ENCODE measurements at regions not wholly inside any gene's neighbourhood (a gene's known extent, or its start where the extent isn't known, plus 50 kb on each side); places are given as distances from the start of the nearest gene placed in this dataset.
"Not testable (repeated sequence)": the region's sequence is repeated elsewhere in the genome, so short reads cannot be mapped to it uniquely, and the experiment has no call there.

DNA sequence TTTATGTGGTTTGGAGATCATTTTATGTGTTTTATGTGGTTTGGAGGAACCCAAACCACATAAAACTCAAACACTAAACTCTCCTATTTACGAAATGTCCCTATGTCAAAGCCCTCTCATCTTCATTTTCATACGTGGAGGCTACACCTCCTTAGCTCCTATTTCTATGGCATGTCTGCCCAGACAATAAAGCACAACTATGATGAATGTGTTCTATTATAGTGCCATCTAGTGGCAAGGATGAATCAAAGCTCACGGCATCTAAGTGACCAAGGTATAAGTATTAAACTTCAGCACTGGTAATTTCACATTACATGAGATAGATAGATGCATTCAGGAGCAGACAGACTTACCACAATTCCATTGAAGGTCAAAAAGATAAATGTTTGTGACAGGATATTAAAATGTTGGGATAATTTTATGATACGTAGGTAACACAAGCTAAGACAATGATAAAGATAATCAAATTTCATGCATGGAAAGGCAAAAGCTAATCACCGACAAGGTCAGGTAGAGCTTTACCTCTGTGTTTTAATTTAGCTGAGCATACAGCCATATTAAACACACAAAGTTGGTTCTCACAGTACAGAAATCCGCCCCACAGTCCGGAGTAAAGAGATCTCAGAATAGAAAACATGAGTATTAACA is 130.6 kb upstream of the FHIT start:
- peak; percentile 45 for DNase-seq (ENCODE audit: low spot score)

DNA sequence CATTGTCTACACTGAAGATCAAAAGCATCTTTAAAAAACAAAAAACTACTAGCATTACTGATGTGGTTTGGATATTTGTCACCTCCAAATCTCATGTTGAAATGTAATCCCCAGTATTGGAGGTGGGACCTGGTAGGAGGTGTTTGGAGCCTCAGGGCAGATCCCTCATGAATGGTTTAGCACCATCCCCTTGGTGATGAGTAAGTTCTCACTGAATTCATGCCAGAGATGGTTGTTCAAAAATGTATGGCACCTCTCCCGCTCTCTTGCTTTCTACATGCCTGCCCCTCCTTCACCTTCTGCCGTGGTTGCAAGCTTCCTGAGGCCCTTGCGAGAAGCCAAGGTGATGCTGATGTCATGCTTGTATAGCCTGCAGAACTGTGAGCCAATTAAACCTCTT is 136.6 kb upstream of the FHIT start:
- no peak for DNase-seq (ENCODE audit: low spot score)

DNA sequence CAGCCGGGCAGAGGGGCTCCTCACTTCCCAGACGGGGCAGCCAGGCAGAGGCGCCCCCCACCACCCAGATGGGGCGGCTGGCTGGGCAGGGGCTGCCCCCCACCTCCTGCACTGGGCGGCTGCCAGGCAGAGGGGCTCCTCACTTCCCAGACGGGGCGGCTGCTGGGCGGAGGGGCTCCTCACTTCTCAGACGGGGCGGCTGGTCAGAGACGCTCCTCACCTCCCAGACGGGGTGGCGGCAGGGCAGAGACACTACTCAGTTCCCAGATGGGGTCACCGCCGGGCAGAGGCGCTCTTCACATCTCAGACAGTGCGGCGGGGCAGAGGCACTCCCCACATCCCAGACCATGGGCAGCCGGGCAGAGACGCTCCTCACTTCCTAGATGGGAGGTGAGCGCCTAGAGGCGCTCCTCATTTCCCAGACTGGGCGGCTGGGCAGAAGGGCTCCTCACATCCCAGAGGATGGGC is 142.3 kb upstream of the FHIT start:
- not testable (repeated sequence) for DNase-seq (ENCODE audit: low spot score)

DNA sequence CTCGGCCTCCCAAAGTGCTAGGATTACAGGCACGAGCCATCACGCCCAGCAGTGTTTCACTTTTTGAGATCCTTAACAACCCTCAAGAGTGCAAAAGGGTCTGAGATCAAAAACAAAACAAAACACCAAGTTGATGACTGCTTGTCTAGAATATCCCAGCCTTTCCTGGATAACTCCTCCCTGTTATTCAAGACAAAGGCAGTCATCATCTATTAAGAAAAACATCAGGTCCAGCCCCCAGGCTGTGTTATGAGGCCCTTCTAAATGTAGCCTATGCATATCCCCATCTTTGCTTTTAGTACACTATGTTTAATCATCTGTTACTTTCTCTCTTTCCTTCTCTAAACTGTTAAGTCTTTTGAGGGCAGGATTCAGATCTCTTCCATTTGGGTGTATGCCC is 150.1 kb upstream of the FHIT start:
- DNase-seq (ENCODE audit: low spot score) = no peak

DNA sequence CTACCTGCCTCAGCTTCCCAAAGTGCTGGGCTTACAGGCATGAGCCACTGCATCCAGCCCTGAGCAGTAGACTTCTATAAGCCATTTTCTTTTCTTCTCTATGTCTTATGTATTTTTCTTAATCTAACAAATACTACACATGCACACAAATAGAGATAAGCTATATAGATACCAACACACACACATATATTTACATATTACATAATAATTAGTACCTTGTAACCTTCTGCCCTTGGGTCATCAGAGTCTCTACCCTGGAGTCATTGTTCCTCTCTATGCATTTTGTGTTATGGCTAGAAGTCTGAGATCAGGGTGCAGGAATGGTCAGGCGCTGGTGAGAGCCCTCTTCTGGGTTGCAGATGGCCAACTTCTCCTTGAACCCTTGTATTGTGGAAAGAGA is 154.0 kb upstream of the PTPRG start:
- no peak for DNase-seq (ENCODE audit: low spot score)

DNA sequence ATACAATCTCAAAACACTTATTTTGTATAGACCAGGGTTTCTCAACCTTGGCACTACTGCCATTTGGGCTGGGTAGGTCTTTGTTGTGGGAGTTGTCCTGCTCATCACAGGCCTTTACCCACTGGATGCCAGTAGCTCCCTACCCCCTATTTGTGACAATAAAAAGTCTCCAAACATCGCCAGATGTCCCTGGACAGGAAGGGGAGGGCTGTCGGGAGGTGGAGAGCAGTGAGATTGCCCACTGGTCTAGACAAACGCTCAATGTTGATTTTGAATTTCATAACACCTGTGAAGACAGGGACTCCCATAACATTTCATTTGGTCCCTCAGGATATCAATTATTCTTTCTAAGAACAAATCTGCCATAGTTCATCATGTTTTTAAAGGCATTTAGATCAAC is 151.7 kb upstream of the PTPRG start:
- no peak for DNase-seq (ENCODE audit: low spot score)

DNA sequence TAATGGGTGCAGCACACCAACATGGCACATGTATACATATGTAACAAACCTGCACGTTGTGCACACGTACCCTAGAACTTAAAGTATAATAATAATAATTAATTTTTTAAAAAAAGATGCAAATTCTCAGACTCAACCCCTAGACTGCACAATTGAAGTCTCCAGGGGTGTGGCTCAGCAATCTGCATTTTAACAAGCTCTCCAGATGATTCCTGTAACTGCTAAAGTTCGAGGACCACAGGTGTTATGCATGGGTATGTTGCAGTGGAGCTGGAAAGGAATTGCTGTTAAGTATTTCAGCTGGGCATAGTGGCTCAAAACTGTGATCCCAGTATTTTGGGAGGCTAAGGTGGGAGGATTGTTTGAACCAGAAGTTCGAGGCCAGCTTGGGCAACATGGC is 151.0 kb upstream of the PTPRG start:
- not testable (repeated sequence) for DNase-seq (ENCODE audit: low spot score)

DNA sequence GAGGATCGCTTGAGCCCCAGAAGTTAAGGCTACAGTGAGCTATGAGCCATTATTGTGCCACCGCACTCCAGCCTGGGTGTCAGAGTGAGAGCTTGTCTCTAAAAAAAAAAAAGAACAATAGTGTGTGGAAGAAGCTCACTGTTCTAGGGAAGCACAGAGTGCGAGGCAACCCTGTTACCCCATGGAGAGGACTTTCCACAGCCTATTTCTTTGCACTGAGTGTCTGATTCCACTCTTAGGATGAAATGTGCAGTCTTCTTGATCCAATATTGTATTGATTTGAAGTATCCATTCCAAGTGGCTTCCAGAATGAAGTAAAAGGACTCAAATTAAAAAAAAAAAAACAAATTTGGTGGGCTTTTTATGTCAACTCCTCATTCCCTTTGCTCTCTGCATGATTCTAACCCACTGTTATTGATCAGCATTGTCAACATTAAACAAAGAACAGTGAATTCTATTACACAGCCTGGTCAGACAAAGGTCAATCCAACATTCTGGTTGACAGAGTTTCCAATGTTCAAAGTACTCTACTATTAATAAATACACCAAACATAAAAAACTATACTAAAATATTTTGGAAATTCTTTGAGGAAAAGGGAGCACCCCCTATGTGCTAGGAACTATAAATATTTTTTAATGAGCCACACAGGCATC is 150.2 kb upstream of the PTPRG start:
- no peak for DNase-seq (ENCODE audit: low spot score)

DNA sequence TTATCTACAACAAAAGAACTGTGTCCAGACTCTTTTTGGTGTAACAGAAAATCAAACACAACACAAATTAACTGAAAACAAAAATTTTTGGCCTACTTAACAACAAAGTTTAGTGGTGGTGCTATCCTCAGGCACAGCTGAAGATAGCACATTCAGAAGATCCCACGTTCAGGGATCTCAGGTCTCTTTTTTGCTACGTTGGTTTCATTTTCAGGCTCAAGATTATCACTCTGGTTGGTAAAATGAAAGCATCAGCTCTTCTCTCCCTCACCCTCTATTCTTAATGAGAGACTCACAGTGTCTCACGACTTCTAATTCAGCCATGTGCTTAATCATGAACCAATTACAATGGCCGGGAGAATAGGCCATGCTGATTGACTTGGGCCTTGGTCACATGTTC is 146.9 kb upstream of the PTPRG start:
- no peak for DNase-seq (ENCODE audit: low spot score)

DNA sequence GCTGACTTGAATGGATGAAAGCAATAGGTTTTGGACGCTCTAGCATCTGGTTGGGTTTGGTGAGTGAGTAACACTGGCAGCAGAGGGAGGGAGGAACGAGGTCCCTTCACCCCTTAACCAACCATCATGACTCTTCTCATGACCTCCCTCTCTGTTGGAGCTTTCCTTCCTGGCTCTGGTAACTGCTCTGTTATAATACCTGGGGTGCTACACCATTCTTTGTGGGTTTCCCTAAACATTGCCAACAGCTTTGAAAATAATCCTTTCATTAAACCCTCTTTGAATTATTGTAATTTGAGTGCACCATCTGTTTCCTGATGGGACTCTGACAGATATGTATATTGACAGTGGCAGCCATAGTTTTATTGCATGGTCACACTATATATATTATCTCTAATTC is 146.2 kb upstream of the PTPRG start:
- DNase-seq (ENCODE audit: low spot score) = no peak

DNA sequence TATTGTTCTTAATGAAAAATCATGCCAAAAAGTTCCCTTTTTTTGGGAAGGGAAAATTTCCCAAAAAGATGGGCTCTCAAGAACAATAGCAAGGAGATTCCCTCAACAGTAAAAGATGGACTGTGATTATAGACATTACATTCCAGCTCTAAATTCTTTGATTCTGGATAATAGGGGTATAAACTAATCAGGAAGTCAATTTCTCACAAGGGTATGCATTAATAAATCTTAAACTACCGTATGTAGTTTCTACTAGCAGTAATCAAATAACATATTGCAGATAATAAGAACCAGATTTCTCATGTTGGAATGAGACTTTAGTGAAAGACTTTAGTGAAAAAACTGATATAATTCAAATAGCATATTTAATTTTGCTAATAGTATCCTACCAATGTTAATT is 144.8 kb upstream of the PTPRG start:
- no peak for DNase-seq (ENCODE audit: low spot score)

DNA sequence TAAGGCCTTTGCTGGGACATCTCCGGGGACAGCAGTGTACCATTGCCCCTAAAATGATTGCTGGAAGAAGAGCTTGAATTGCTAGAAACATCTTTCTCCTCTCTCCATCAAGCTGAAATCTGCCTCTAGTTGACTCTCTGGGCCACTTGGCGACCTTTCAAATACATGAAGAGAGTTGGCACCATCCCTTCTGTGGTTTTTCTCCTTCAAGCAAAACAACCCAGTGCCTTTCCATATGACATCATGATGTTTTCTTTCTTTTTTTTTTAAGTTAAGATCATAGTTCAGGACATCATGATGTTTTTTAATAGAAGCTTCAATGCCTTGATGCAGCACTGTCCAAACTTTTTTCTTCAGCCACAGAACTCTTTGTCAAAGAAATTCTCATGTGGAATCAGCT is 144.0 kb upstream of the PTPRG start:
- no peak for DNase-seq (ENCODE audit: low spot score)

DNA sequence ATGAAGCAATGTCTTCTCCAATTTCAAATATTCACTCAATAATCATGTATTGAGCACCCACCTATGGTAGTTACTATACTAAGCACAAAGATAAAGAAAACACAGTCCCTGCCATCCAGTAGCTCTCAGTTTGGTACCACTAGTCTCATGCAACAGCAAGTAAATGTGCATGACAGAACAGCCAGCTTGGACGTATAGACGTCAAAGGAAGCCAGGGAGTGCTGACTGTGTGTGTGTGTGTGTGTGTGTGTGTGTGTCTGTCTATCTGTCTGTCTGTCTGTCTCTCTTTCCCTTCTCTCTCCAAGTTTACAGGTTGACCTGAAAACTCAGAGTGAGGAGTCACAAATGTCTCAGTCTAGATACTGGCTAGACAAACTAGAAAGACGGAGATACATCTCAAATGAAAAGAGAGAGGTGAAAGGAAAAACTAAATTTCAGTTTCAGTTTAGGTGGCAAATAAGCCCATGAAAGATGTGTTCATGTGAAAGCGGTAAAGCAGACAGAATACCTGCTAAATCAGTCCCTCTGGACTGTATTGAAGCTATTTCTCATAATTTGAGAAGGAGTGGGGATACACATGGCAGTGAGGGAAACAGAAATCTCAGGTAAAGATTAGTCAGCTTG is 141.1 kb upstream of the PTPRG start:
- no peak for DNase-seq (ENCODE audit: low spot score)

DNA sequence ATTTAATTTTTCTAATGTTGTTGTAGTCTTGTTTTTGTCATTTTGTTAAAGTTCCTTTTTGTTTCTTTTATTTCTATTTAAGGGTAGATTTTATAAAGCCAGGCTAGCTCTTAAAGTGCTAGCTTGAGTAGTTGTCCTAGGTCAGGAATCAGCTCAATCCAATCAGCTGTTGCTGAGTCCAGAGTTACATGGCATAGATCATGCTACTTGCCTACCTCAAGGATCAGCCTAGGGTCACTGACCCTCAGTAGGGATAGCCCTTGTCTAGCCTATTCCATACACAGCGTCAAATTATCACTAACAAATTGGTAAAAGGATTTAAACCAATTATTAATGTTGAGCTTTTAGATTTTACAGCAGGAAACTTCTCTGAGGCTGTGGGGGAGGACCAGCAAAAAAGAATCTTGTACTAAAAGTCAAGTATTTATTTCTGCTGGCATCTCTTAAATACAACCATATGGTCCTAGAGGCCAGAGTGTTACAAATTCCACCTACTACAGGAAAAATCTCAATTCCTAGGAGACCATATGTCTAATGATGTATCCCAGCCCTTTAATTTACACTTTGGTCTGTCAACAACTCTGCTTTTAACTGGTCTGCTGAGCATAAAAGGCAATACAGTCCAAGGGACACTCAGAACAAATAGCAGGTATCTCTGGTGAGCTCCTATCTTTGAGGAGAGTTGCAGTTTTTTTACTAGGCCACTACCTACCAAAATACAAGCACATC is 138.3 kb upstream of the PTPRG start:
- DNase-seq (ENCODE audit: low spot score) = no peak

DNA sequence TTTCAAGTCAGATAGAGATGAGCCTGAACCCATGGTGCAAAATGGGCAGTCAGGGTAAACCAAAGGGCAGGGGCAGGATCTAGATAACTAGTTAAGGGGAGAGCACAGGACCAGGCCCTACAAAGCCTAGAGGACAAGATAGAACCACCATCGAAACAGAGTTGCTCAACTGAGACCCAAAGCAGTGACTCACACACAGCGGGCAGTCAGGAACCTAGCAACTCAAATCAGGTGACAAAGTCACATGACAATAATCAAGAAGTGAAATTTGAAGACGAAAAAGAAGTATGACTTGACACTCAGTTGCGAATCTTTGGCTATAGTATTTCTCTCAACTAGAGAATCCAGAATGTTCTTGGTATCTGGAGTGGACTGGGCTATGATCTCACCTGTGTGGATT is 136.0 kb upstream of the PTPRG start:
- no peak for DNase-seq (ENCODE audit: low spot score)

DNA sequence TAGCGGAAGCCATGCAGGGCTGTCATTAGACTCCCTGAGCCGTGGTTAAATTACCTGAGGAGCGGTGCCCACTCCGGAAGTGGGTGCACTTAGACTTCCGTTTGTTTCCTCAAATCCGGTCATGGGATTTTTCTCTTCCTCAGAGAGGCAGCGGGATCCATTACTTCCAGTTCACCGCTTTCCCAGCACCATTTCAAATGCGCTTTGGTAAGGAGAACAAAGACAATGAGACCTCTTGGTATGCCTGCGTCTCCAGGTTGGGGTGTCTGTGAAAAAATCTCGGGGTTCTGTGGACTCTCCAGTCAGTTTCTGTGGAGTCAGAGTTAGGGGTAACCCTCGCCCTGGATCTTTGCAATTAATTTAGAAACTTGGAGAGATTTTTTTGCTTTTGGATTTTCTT is 132.3 kb upstream of the PTPRG start:
- DNase-seq (ENCODE audit: low spot score) = no peak

DNA sequence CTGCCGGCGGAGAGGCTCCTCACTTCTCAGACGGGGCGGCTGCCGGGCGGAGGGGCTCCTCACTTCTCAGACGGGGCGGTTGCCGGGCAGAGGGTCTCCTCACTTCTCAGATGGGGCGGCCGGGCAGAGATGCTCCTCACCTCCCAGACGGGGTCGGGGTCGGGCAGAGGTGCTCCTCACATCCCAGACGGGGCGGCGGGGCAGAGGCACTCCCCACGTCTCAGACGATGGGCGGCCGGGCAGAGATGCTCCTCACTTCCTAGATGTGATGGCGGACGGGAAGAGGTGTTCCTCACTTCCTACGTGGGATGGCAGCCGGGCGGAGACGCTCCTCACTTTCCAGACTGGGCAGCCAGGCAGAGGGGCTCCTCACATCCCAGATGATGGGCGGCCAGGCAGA is 126.5 kb upstream of the PTPRG start:
- not testable (repeated sequence) for DNase-seq (ENCODE audit: low spot score)

DNA sequence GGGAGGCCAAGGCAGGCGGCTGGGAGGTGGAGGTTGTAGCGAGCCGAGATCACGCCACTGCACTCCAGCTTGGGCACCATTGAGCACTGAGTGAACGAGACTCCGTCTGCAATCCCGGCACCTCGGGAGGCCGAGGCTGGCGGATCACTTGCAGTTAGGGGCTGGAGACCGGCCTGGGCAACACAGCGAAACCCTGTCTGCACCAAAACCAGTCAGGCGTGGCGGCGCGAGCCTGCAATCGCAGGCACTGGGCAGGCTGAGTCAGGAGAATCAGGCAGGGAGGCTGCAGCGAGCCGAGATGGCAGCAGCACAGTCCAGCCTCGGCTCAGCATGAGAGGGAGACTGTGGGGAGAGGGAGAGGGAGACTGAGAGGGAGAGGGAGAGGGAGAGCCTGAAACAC is 126.0 kb upstream of the PTPRG start:
- DNase-seq (ENCODE audit: low spot score) = not testable (repeated sequence)

DNA sequence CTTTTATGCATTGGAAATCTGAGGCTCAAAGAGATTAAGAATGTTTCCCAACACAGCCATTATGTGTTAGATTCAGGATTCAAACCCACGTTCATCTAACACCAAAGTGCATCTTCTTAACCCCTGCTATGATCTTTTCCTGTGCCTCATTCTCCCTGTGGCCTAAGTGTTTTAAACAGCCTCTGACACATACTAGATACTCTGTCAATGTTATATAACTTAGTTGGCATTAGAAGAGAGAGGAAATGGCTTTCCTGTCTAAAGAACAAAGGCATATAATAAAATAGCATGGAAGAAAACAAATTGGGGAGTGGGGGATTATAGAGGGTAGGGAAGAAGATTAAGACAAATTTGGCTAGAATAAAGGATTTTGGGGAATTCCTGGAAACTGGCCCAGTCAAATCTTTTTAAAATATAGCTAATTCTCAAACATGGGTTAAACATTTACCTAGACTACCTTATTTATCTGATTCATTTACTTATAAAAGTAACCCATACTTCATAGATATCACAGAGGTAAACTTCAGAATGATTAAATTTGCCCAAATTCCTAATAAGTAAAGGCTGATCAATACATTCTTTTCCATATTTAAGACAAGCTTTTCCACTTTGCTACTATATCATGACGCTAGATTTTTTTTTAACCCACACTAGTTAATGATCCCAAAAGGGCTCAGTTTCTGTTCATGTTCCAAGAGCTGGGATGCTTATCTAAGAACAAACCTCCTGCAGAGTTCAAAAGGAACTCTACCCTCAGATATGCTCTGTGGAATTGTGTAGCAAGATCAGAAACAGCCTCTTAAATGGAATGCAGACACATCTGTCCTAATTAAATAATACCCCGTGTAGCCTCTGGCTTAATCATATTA is 122.9 kb upstream of the PTPRG start:
- no peak for DNase-seq (ENCODE audit: low spot score)

DNA sequence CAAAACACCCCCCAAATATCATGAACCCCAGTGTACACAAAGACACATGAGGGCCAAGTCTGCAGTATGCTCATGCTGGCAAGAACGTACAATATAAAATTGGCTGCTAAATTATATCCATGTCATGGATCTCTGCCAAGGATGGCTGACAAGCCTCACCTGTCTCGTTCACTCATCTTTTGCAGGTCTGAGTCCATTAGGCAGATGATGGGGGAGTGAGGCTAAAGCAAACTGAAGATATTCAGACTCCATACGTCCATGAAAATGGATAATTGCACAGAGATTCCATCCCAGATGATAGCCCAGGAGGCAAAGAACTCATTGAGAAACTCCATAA is 122.3 kb upstream of the PTPRG start:
- no peak for DNase-seq (ENCODE audit: low spot score)

DNA sequence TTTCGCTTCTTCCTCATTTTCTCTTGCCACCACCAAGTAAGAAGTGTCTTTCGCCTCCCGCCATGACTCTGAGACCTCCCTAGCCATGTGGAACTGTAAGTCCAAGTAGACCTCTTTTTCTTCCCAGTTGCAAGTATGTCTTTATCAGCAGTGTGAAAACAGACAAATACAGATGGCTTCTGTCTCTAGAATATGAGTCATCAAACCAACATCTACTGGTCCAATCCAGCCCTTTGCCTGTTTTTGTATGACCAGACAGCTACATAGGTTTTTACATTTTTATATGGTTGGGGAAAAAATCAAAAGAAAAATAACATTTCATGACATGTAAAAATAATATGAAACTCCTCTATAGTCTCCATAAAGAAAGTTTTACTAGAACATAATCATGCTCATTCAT is 118.7 kb upstream of the PTPRG start:
- DNase-seq (ENCODE audit: low spot score) = no peak

DNA sequence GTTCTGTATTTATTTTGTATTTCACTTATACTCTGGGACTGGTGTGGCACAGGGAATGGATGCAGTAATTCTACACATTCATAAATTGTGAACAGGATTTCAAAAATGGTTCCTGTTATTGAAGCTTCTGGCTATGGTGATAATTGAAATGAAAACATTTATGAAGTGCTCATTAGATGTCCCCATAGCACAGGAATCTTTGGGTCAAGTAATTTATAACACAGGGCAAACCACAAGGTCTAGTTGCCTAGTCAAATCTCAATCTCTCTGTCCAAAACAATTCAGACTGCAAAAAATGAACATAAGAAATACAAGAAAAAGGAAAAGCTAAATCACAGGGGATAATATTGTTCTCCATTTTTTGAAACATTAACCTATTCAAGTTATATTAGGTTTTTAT is 117.5 kb upstream of the PTPRG start:
- no peak for DNase-seq (ENCODE audit: low spot score)
